Nephron (organoid): ENCODE measurements at regions not wholly inside any gene's neighbourhood (a gene's known extent, or its start where the extent isn't known, plus 50 kb on each side); places are given as distances from the start of the nearest gene placed in this dataset.

Source experiments
- H3K27ac Mint-ChIP-seq, 3 experiments: 2 replicates each; pipeline ENCODE4 v1.8.0; 2020; ENCODE audit warnings: mixed read lengths in 3 of 3, mild to moderate bottlenecking in 2 of 3, moderate library complexity in 1 of 3
- H3K27me3 Mint-ChIP-seq: 2 replicates; pipeline ENCODE4 v1.8.0; 2021; ENCODE audit warnings: low read depth, mild to moderate bottlenecking, moderate library complexity, mixed read lengths
- H3K36me3 Mint-ChIP-seq: 2 replicates; pipeline ENCODE4 v1.8.0; 2020; ENCODE audit warnings: low read depth, mixed read lengths
- H3K4me1 Mint-ChIP-seq: 2 replicates; pipeline ENCODE4 v1.8.0; 2020; ENCODE audit warnings: mixed read lengths
- H3K4me3 Mint-ChIP-seq, 3 experiments: 2 replicates each; pipeline ENCODE4 v1.8.0; 2020; ENCODE audit warnings: mild to moderate bottlenecking in 3 of 3, mixed read lengths in 3 of 3, moderate library complexity in 2 of 3
- H3K9me3 Mint-ChIP-seq: 2 replicates; pipeline ENCODE4 v1.8.0; 2020; ENCODE audit warnings: mixed read lengths
- CTCF ChIP-seq, 3 experiments: fragments of 200-600 bp; sonication (generic); IDR thresholded peaks; one replicate each; pipeline ENCODE4 v1.5.0; 2021; ENCODE audit warnings: antibody characterized with exemption in 3 of 3; ENCODE audit not compliant: unreplicated experiment in 3 of 3

GRCh38 chr1:208541225-208541855, 297.2 kb upstream of the PLXNA2 start:
- H3K36me3 Mint-ChIP-seq, result no peaks in the 10 kb centered on the region
- no peak for TF ChIP-seq CTCF (IDR thresholded peaks at IDR 0.05; ENCODE audit: unreplicated experiment in 3 of 3)

GRCh38 chr1:208542309-208542708, 298.1 kb upstream of the PLXNA2 start:
- H3K27ac Mint-ChIP-seq, result no peak overlapping the region
- H3K9me3 Mint-ChIP-seq, result no peaks in the 10 kb centered on the region
- peaks cover 9% of the 10 kb centered on the region for H3K4me1 Mint-ChIP-seq
- TF ChIP-seq CTCF (IDR thresholded peaks at IDR 0.05; ENCODE audit: unreplicated experiment in 3 of 3), result no peak
- no peaks in the 10 kb centered on the region for H3K27me3 Mint-ChIP-seq
- no peaks in the 10 kb centered on the region for H3K36me3 Mint-ChIP-seq
- H3K4me3 Mint-ChIP-seq, result no peak overlapping the region

More at GRCh38 chr1:208541225-208541855, 297.2 kb upstream of the PLXNA2 start:
- Mint-ChIP-seq H3K4me1 (peaks cover 9% of the 10 kb centered on the region), H3K27ac (no peak overlapping the region), H3K4me3 (no peak overlapping the region), H3K9me3 (no peaks in the 10 kb centered on the region), H3K27me3 (no peaks in the 10 kb centered on the region)

GRCh38 chr1:208544053-208544452, 299.9 kb upstream of the PLXNA2 start:
- Mint-ChIP-seq H3K27ac (no peak overlapping the region), H3K9me3 (no peaks in the 10 kb centered on the region), H3K4me3 (no peak overlapping the region), H3K4me1 (peaks cover 14% of the 10 kb centered on the region), H3K36me3 (no peaks in the 10 kb centered on the region), H3K27me3 (no peaks in the 10 kb centered on the region)
- TF ChIP-seq CTCF (IDR thresholded peaks at IDR 0.05; ENCODE audit: unreplicated experiment in 3 of 3), result no peak

- H3K4me1 Mint-ChIP-seq, result peaks cover 14% of the 10 kb centered on the region
- no peak overlapping the region for H3K4me3 Mint-ChIP-seq
- H3K36me3 Mint-ChIP-seq, result no peaks in the 10 kb centered on the region
- no peaks in the 10 kb centered on the region for H3K27me3 Mint-ChIP-seq
- no peak for TF ChIP-seq CTCF (IDR thresholded peaks at IDR 0.05; ENCODE audit: unreplicated experiment in 3 of 3)
- no peak overlapping the region for H3K27ac Mint-ChIP-seq
- no peaks in the 10 kb centered on the region for H3K9me3 Mint-ChIP-seq
Observed at GRCh38 chr1:208544794-208545193, 300.6 kb upstream of the PLXNA2 start.

GRCh38 chr1:208551024-208551423, 306.8 kb upstream of the PLXNA2 start:
- H3K9me3 Mint-ChIP-seq, result no peaks in the 10 kb centered on the region
- TF ChIP-seq CTCF (IDR thresholded peaks at IDR 0.05; ENCODE audit: unreplicated experiment in 3 of 3), result no peak
- H3K4me3 Mint-ChIP-seq, result no peak overlapping the region
- no peaks in the 10 kb centered on the region for H3K27me3 Mint-ChIP-seq
- H3K36me3 Mint-ChIP-seq, result no peaks in the 10 kb centered on the region
- no peak overlapping the region for H3K27ac Mint-ChIP-seq
- peaks cover 23% of the 10 kb centered on the region for H3K4me1 Mint-ChIP-seq

GRCh38 chr1:208551633-208552320, 307.6 kb upstream of the PLXNA2 start:
- Mint-ChIP-seq H3K4me1 (peaks cover 31% of the 10 kb centered on the region), H3K27me3 (no peaks in the 10 kb centered on the region), H3K4me3 (no peak overlapping the region), H3K27ac (no peak overlapping the region), H3K36me3 (no peaks in the 10 kb centered on the region), H3K9me3 (no peaks in the 10 kb centered on the region)
- TF ChIP-seq CTCF (IDR thresholded peaks at IDR 0.05; ENCODE audit: unreplicated experiment in 3 of 3), result no peak
